EL (cell line): ENCODE measurements at regions not wholly inside any gene's neighbourhood (a gene's known extent, or its start where the extent isn't known, plus 50 kb on each side); places are given as distances from the start of the nearest gene placed in this dataset.

Experiments used
- DNase-seq: peaks from one replicate; pipeline ENCODE4 v3.0.0-alpha.2; 2016

- no peak for DNase-seq
These were observed 228.0 kb downstream of the TLE4 start for GRCh38 chr9:79799691-79800335.

- DNase-seq = no peak
These were observed 226.7 kb downstream of the TLE4 start for GRCh38 chr9:79798450-79798849.

DNA sequence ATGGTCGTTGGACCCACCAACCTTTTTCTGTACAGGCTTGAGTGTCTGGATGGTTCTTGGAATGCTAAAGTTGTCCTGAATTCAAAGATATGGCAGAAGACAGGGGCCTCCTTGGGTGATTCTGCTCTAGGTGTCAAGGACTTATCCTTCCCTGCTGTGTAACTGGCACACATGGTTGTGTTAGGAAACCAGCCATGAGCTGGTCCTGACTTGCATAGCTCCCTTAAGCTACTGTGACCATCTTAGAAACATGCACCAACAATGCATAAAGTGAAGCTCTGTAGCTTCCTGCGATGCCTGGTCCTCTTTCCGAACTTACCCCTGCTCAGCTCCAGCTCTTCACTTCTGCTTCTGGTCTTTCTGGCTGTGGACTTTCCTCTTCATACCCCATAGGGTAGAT, 224.6 kb downstream of the TLE4 start:
- no peak for DNase-seq

- DNase-seq = no peak
These were observed 216.9 kb downstream of the TLE4 start for GRCh38 chr9:79788662-79789061.

DNA sequence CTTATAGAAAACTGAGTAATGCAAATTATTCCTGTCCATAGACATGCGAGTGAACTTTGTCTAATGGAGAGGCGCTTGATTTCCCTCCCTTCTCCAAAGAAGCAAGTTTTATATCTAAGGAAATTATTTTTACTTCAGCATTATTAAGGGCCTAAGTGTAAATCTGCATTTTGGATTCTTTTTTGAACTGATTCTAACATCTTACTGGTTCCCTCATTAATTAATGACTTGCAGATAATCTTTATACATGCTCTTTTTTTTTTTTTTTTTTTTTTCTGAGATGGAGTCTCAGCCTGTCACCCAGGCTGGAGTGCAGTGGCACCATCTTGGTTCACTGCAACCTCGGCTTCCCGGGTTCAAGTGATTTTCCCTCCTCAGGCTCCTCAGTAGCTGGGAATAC, 209.5 kb downstream of the TLE4 start:
- no peak for DNase-seq

- DNase-seq = no peak
These were observed 208.8 kb downstream of the TLE4 start for GRCh38 chr9:79780559-79780958.

GRCh38 chr9:79779901-79780300, 208.1 kb downstream of the TLE4 start:
- no peak for DNase-seq

DNA sequence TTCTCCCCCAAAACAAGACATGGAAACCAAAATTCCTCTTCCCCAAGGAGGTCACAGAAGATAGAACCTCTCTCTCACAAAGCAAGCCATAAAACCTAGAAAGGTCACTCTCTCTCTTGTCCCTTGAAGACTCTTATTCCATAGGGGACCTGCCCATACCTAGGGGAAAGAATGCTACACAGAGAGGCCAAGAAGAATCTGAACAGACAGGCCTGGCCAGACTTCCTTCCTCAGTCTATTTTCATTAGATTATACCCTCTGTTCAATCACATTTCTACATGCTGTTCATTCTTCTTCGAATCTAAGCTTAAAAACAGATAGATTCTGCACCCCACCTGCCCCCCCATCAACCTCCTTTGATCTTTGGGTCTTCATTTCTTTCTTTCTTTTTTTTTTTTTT, 206.8 kb downstream of the TLE4 start:
- no peak for DNase-seq

- DNase-seq = no peak
These were observed 204.8 kb downstream of the TLE4 start for GRCh38 chr9:79776581-79776980.
